IMR-90 (cell line): ENCODE measurements at regions not wholly inside any gene's neighbourhood (a gene's known extent, or its start where the extent isn't known, plus 50 kb on each side); places are given as distances from the start of the nearest gene placed in this dataset.

Source experiments
- ATAC-seq: fragments of 200-7000 bp; cut with Tn5 transposase; 2 replicates; pipeline ENCODE4 v1.9.1; 2020; ENCODE audit warnings: low read depth, mild to moderate bottlenecking, moderate library complexity
- BruUV-seq: library from RNA; stranded (reverse); fragments of 400-500 nt; replicated peaks from 2 replicates; lab custom pipeline; 2021; lab: Mats Ljungman, UMichigan
- CTCF ChIA-PET: fragments of 300-600 bp; formaldehyde crosslinking; extraction: SDS; loops from one replicate; lab custom pipeline; 2021; ENCODE audit warnings: antibody characterized with exemption; lab: Yijun Ruan, JAX
- POLR2A ChIA-PET: fragments of 300-600 bp; sonication (Branson Sonifier 250); formaldehyde crosslinking; loops from one replicate; lab custom pipeline; 2022; ENCODE audit warnings: antibody characterized with exemption; ENCODE audit not compliant: unreplicated experiment; lab: Charles Lee
- DNase-seq: peaks from one replicate; pipeline ENCODE4 v3.0.0; 2013
- H2AFZ ChIP-seq: replicated peaks from 2 replicates; pipeline ENCODE3; 2013; ENCODE audit warnings: low read length, mild to moderate bottlenecking; ENCODE audit not compliant: poor library complexity
- H2AK5ac ChIP-seq: 2 replicates; pipeline ENCODE4 v1.6.1; 2013; ENCODE audit warnings: low read depth, low read length, inconsistent platforms
- H2AK9ac ChIP-seq: replicated peaks from 2 replicates; pipeline ENCODE3; 2013; ENCODE audit warnings: mild to moderate bottlenecking, low read depth, low read length, moderate library complexity; ENCODE audit not compliant: poor library complexity
- H2BK120ac ChIP-seq: 2 replicates; pipeline ENCODE4 v1.6.1; 2013; ENCODE audit warnings: low read depth, low read length, inconsistent platforms
- H2BK15ac ChIP-seq: 3 replicates; pipeline ENCODE4 v1.6.1; 2013; ENCODE audit warnings: low read depth, low read length, inconsistent platforms
- H2BK20ac ChIP-seq: 2 replicates; pipeline ENCODE4 v1.6.1; 2013; ENCODE audit warnings: low read depth, mild to moderate bottlenecking, inconsistent platforms, low read length, moderate library complexity
- H2BK5ac ChIP-seq: 2 replicates; pipeline ENCODE4 v1.6.1; 2013; ENCODE audit warnings: mild to moderate bottlenecking, low read depth, low read length, inconsistent platforms; ENCODE audit not compliant: poor library complexity, severe bottlenecking
- H3K14ac ChIP-seq: replicated peaks from 2 replicates; pipeline ENCODE4 v1.6.1; 2013; ENCODE audit warnings: low read depth, low read length, inconsistent platforms
- H3K18ac ChIP-seq: 2 replicates; pipeline ENCODE4 v1.6.1; 2013; ENCODE audit warnings: low read depth, low read length, control low read depth
- H3K23ac ChIP-seq: 2 replicates; pipeline ENCODE4 v1.6.1; 2013; ENCODE audit warnings: low read depth, low read length, inconsistent platforms
- H3K27ac ChIP-seq: 2 replicates; pipeline ENCODE4 v1.5.1; 2013; ENCODE audit warnings: mild to moderate bottlenecking, control low read depth, low read length; ENCODE audit not compliant: insufficient read depth
- H3K27me3 ChIP-seq: 2 replicates; pipeline ENCODE4 v1.6.1; 2013; ENCODE audit warnings: low read length; ENCODE audit not compliant: control insufficient read depth, insufficient read depth
- H3K36me3 ChIP-seq: 2 replicates; pipeline ENCODE4 v1.6.1; 2013; ENCODE audit warnings: low read length, mixed read lengths; ENCODE audit not compliant: control insufficient read depth, insufficient read depth
- H3K4ac ChIP-seq: 2 replicates; pipeline ENCODE4 v1.6.1; 2013; ENCODE audit warnings: low read depth, low read length, inconsistent platforms
- H3K4me1 ChIP-seq: 2 replicates; pipeline ENCODE4 v1.6.1; 2013; ENCODE audit warnings: low read length, mixed read lengths; ENCODE audit not compliant: control insufficient read depth, insufficient read depth
- H3K4me2 ChIP-seq: 2 replicates; pipeline ENCODE4 v1.6.1; 2013; ENCODE audit warnings: low read depth, mild to moderate bottlenecking, control low read depth, low read length, moderate library complexity
- H3K4me3 ChIP-seq: 2 replicates; pipeline ENCODE4 v1.5.1; 2013; ENCODE audit warnings: low read depth, mild to moderate bottlenecking, control low read depth, low read length, moderate library complexity; ENCODE audit not compliant: insufficient read depth
- H3K56ac ChIP-seq: 2 replicates; pipeline ENCODE4 v1.6.1; 2013; ENCODE audit warnings: low read length, inconsistent platforms; ENCODE audit not compliant: insufficient read depth; ENCODE audit errors: extremely low read depth
- H3K79me1 ChIP-seq, 2 experiments: 2 replicates each; pipeline ENCODE4 v1.6.1; 2013; ENCODE audit warnings: low read length in 2 of 2, inconsistent platforms in 1 of 2, low read depth in 1 of 2
- H3K9ac ChIP-seq: 2 replicates; pipeline ENCODE4 v1.6.1; 2013; ENCODE audit warnings: low read depth, low read length, control low read depth
- H3K9me1 ChIP-seq: 2 replicates; pipeline ENCODE4 v1.6.1; 2013; ENCODE audit warnings: low read length, inconsistent platforms; ENCODE audit not compliant: insufficient read depth
- H3K9me3 ChIP-seq: 2 replicates; pipeline ENCODE4 v1.6.1; 2013; ENCODE audit warnings: low read length; ENCODE audit not compliant: control insufficient read depth, insufficient read depth
- H4K20me1 ChIP-seq: 2 replicates; pipeline ENCODE4 v1.6.1; 2013; ENCODE audit warnings: low read length, inconsistent platforms; ENCODE audit not compliant: insufficient read depth
- H4K5ac ChIP-seq: 2 replicates; pipeline ENCODE4 v1.6.1; 2013; ENCODE audit warnings: mild to moderate bottlenecking, low read depth, low read length, control low read depth
- H4K8ac ChIP-seq, 2 experiments: 2 replicates each; pipeline ENCODE4 v1.6.1; 2013; ENCODE audit warnings: low read depth in 2 of 2, low read length in 2 of 2, control low read depth in 1 of 2, inconsistent platforms in 1 of 2
- H4K91ac ChIP-seq: 2 replicates; pipeline ENCODE4 v1.6.1; 2013; ENCODE audit warnings: low read depth, low read length, inconsistent platforms; ENCODE audit not compliant: insufficient read depth
- BHLHE40 ChIP-seq: fragments of 150-350 bp; IDR thresholded peaks from 2 replicates; pipeline ENCODE4 v1.6.1; 2016; ENCODE audit warnings: mild to moderate bottlenecking, low read depth, low read length
- CHD1 ChIP-seq: IDR thresholded peaks from 2 replicates; pipeline ENCODE4 v1.6.1; 2012; ENCODE audit warnings: low read depth, low read length, improper control_type of control experiment
- CTCF ChIP-seq: conservative IDR thresholded peaks from 2 replicates; pipeline ENCODE4 v1.5.1; 2012; ENCODE audit warnings: mild to moderate bottlenecking, low read depth, low read length, improper control_type of control experiment
- ELK1 ChIP-seq: fragments of 150-350 bp; IDR thresholded peaks from 2 replicates; pipeline ENCODE4 v1.6.1; 2016; ENCODE audit warnings: low read depth, mild to moderate bottlenecking, low read length, moderate library complexity, borderline replicate concordance
- FOS ChIP-seq: fragments of 150-350 bp; IDR thresholded peaks from 2 replicates; pipeline ENCODE4 v1.6.1; 2016; ENCODE audit warnings: low read depth, low read length
- MAZ ChIP-seq: IDR thresholded peaks from 2 replicates; pipeline ENCODE4 v1.6.1; 2012; ENCODE audit warnings: low read depth, mild to moderate bottlenecking, low read length, improper control_type of control experiment, moderate library complexity, borderline replicate concordance
- POLR2A ChIP-seq: IDR thresholded peaks from 2 replicates; pipeline ENCODE4 v1.6.1; 2012; ENCODE audit warnings: mild to moderate bottlenecking, low read depth, low read length
- RAD21 ChIP-seq: IDR thresholded peaks from 2 replicates; pipeline ENCODE4 v1.6.1; 2012; ENCODE audit warnings: low read length, improper control_type of control experiment
- RCOR1 ChIP-seq: IDR thresholded peaks from 2 replicates; pipeline ENCODE4 v1.6.1; 2012; ENCODE audit warnings: mild to moderate bottlenecking, low read length, improper control_type of control experiment; ENCODE audit not compliant: insufficient replicate concordance
- RFX5 ChIP-seq: IDR thresholded peaks from 2 replicates; pipeline ENCODE4 v1.8.0; 2012; ENCODE audit warnings: low read depth, mild to moderate bottlenecking, low read length, moderate library complexity
- SMC3 ChIP-seq: fragments of 150-350 bp; IDR thresholded peaks from 2 replicates; pipeline ENCODE4 v1.6.1; 2016; ENCODE audit warnings: low read depth, mild to moderate bottlenecking, antibody characterized with exemption, low read length, moderate library complexity
- USF2 ChIP-seq: fragments of 150-350 bp; IDR thresholded peaks from 2 replicates; pipeline ENCODE4 v1.6.1; 2017; ENCODE audit warnings: mild to moderate bottlenecking, antibody characterized with exemption, low read length, low read depth
- dilution Hi-C: fragments of 300-500 bp; cut with HindIII; formaldehyde crosslinking; loops from one replicate; pipeline ENCODE4 v1.14.3; 2018; ENCODE audit warnings: low sequenced_read_pairs; ENCODE audit not compliant: unreplicated experiment
- in situ Hi-C: fragments of 300-500 bp; cut with MboI; formaldehyde crosslinking; loops from 3 replicates; pipeline ENCODE4 v1.14.3; 2019; ENCODE audit warnings: low sequenced_read_pairs, inconsistent platforms, mixed read lengths
- intact Hi-C: fragments of 100-400 bp; cut with micrococcal nuclease; formaldehyde crosslinking; loops from 2 replicates; pipeline ENCODE4 v1.10.0; 2022

GRCh38 chr5:74056789-74057164 is 430.8 kb downstream of the ARHGEF28 start:
- no peak overlapping the region for H3K4me3 ChIP-seq
- no peak overlapping the region for H3K27ac ChIP-seq
- peaks cover 6% of the 10 kb centered on the region for H3K27me3 ChIP-seq
- peaks cover 4% of the 10 kb centered on the region for H3K9me1 ChIP-seq
- no peak overlapping the region for H2BK20ac ChIP-seq
- TF ChIP-seq RCOR1 (no peak), FOS (no peak), BHLHE40 (no peak), RAD21 (peak; percentile 40), RFX5 (no peak), USF2 (no peak), POLR2A (no peak), ELK1 (no peak), CHD1 (no peak), MAZ (no peak), CTCF (peak; percentile 33), SMC3 (peak; percentile 39)
- 0 out of 2 replicates have a peak, but pooled peaks cover 2% of the 10 kb centered on the region for H3K4me1 ChIP-seq
- no peak overlapping the region for H4K91ac ChIP-seq
- H3K9ac ChIP-seq: no peak overlapping the region
- intact Hi-C loops (loop anchor here (5.0 to 10.0 kb wide), 2 partner anchors 62 to 586 kb away; partner anchors contain the start of gene ENC1), dilution Hi-C loops (no loop called here), in situ Hi-C loops (no loop called here)
- H2AFZ ChIP-seq: no peak overlapping the region
- H2AK9ac ChIP-seq: no peak overlapping the region
- ChIA-PET CTCF (no interaction called here), POLR2A (no interaction called here)
- no peak overlapping the region for H2AK5ac ChIP-seq
- H3K79me1 ChIP-seq: no peaks in the 10 kb centered on the region
- H3K4ac ChIP-seq: no peak overlapping the region
- no peak overlapping the region for H3K56ac ChIP-seq
- DNase-seq (peak; percentile 33), ATAC-seq (peak; percentile 48; the same call in 1 of the 2 replicates)
- no peak overlapping the region for H2BK120ac ChIP-seq
- BruUV-seq: no TSS peak
- no peak overlapping the region for H4K8ac ChIP-seq
- no peaks in the 10 kb centered on the region for H4K20me1 ChIP-seq
- H2BK5ac ChIP-seq: no peak overlapping the region
- no peaks in the 10 kb centered on the region for H3K36me3 ChIP-seq
- no peak overlapping the region for H3K18ac ChIP-seq
- no peak overlapping the region for H3K14ac ChIP-seq
- no peaks in the 10 kb centered on the region for H3K9me3 ChIP-seq
- no peak overlapping the region for H4K5ac ChIP-seq
- H3K4me2 ChIP-seq: no peak overlapping the region
- H2BK15ac ChIP-seq: no peak overlapping the region
- H3K23ac ChIP-seq: no peak overlapping the region
